H1 (cell line): ENCODE measurements at regions not wholly inside any gene's neighbourhood (a gene's known extent, or its start where the extent isn't known, plus 50 kb on each side); places are given as distances from the start of the nearest gene placed in this dataset.

Source experiments
- TF ChIP-seq, protein P1 (sequence below): fragments of 300-600 bp; sonication (generic); IDR thresholded peaks from 2 replicates; pipeline ENCODE4 v1.7.1; 2012; ENCODE audit warnings: low read length, moderate library complexity, mild to moderate bottlenecking, inconsistent platforms; ENCODE audit not compliant: insufficient replicate concordance
- TF ChIP-seq, protein P2 (sequence below): IDR thresholded peaks from 2 replicates; pipeline ENCODE4 v1.6.1; 2012; ENCODE audit warnings: low read length, inconsistent platforms
- TF ChIP-seq, protein P3 (sequence below): IDR thresholded peaks from 2 replicates; pipeline ENCODE4 v1.6.1; 2012; ENCODE audit warnings: inconsistent platforms

DNA sequence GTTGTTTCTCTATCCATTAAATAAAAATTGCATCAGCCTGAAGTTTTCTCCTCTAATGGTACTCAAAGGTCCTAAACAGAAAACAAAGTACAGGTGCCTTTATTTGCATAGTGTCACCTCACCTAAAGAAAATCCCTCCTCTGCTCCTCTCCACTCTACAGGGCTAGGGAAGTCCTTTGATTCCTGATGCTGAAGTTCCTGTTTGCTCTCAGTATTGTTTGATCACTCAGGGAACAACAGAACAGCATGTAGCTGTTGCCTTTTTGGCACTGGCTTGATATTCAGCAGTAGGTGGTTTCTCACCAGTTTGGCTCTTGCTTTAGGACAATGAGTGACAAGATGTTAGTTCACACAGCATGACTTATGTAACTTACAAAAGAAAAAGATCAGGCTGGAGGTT lies 156.2 kb upstream of the SLC7A11 start (continued):
- TF ChIP-seq, protein P1, sequence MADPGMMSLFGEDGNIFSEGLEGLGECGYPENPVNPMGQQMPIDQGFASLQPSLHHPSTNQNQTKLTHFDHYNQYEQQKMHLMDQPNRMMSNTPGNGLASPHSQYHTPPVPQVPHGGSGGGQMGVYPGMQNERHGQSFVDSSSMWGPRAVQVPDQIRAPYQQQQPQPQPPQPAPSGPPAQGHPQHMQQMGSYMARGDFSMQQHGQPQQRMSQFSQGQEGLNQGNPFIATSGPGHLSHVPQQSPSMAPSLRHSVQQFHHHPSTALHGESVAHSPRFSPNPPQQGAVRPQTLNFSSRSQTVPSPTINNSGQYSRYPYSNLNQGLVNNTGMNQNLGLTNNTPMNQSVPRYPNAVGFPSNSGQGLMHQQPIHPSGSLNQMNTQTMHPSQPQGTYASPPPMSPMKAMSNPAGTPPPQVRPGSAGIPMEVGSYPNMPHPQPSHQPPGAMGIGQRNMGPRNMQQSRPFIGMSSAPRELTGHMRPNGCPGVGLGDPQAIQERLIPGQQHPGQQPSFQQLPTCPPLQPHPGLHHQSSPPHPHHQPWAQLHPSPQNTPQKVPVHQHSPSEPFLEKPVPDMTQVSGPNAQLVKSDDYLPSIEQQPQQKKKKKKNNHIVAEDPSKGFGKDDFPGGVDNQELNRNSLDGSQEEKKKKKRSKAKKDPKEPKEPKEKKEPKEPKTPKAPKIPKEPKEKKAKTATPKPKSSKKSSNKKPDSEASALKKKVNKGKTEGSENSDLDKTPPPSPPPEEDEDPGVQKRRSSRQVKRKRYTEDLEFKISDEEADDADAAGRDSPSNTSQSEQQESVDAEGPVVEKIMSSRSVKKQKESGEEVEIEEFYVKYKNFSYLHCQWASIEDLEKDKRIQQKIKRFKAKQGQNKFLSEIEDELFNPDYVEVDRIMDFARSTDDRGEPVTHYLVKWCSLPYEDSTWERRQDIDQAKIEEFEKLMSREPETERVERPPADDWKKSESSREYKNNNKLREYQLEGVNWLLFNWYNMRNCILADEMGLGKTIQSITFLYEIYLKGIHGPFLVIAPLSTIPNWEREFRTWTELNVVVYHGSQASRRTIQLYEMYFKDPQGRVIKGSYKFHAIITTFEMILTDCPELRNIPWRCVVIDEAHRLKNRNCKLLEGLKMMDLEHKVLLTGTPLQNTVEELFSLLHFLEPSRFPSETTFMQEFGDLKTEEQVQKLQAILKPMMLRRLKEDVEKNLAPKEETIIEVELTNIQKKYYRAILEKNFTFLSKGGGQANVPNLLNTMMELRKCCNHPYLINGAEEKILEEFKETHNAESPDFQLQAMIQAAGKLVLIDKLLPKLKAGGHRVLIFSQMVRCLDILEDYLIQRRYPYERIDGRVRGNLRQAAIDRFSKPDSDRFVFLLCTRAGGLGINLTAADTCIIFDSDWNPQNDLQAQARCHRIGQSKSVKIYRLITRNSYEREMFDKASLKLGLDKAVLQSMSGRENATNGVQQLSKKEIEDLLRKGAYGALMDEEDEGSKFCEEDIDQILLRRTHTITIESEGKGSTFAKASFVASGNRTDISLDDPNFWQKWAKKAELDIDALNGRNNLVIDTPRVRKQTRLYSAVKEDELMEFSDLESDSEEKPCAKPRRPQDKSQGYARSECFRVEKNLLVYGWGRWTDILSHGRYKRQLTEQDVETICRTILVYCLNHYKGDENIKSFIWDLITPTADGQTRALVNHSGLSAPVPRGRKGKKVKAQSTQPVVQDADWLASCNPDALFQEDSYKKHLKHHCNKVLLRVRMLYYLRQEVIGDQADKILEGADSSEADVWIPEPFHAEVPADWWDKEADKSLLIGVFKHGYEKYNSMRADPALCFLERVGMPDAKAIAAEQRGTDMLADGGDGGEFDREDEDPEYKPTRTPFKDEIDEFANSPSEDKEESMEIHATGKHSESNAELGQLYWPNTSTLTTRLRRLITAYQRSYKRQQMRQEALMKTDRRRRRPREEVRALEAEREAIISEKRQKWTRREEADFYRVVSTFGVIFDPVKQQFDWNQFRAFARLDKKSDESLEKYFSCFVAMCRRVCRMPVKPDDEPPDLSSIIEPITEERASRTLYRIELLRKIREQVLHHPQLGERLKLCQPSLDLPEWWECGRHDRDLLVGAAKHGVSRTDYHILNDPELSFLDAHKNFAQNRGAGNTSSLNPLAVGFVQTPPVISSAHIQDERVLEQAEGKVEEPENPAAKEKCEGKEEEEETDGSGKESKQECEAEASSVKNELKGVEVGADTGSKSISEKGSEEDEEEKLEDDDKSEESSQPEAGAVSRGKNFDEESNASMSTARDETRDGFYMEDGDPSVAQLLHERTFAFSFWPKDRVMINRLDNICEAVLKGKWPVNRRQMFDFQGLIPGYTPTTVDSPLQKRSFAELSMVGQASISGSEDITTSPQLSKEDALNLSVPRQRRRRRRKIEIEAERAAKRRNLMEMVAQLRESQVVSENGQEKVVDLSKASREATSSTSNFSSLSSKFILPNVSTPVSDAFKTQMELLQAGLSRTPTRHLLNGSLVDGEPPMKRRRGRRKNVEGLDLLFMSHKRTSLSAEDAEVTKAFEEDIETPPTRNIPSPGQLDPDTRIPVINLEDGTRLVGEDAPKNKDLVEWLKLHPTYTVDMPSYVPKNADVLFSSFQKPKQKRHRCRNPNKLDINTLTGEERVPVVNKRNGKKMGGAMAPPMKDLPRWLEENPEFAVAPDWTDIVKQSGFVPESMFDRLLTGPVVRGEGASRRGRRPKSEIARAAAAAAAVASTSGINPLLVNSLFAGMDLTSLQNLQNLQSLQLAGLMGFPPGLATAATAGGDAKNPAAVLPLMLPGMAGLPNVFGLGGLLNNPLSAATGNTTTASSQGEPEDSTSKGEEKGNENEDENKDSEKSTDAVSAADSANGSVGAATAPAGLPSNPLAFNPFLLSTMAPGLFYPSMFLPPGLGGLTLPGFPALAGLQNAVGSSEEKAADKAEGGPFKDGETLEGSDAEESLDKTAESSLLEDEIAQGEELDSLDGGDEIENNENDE: peak; percentile 81
- TF ChIP-seq, protein P2, sequence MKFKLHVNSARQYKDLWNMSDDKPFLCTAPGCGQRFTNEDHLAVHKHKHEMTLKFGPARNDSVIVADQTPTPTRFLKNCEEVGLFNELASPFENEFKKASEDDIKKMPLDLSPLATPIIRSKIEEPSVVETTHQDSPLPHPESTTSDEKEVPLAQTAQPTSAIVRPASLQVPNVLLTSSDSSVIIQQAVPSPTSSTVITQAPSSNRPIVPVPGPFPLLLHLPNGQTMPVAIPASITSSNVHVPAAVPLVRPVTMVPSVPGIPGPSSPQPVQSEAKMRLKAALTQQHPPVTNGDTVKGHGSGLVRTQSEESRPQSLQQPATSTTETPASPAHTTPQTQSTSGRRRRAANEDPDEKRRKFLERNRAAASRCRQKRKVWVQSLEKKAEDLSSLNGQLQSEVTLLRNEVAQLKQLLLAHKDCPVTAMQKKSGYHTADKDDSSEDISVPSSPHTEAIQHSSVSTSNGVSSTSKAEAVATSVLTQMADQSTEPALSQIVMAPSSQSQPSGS: no peak
- TF ChIP-seq, protein P3, sequence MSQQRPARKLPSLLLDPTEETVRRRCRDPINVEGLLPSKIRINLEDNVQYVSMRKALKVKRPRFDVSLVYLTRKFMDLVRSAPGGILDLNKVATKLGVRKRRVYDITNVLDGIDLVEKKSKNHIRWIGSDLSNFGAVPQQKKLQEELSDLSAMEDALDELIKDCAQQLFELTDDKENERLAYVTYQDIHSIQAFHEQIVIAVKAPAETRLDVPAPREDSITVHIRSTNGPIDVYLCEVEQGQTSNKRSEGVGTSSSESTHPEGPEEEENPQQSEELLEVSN: no peak
